Anterior cingulate cortex (tissue), 58 donors: ENCODE measurements at regions not wholly inside any gene's neighbourhood (a gene's known extent, or its start where the extent isn't known, plus 50 kb on each side); places are given as distances from the start of the nearest gene placed in this dataset.
A peak's percentile ranks its signal among the peaks of the same experiment; 100 is the strongest.

Experiments
- DNase-seq, 58 donors: peaks; one replicate each; lab custom pipeline; 2025; lab: John Stamatoyannopoulos, UW

- no peak for DNase-seq
These were observed 334.5 kb upstream of the EMCN start for GRCh38 chr4:100852326-100852725.

GRCh38 chr4:100849319-100849718 is 331.5 kb upstream of the EMCN start:
- peak in 53 of 58 donors; percentile 6 to 88 (median 51) for DNase-seq

- peak in 3 of 58 donors; percentile 23 to 53 (median 42) for DNase-seq
These were observed 331.0 kb upstream of the EMCN start for GRCh38 chr4:100848841-100849240.

- DNase-seq = no peak
These were observed 326.1 kb upstream of the EMCN start for GRCh38 chr4:100843910-100844309.

- DNase-seq = no peak
These were observed 325.0 kb upstream of the EMCN start for GRCh38 chr4:100842856-100843255.

GRCh38 chr4:100841911-100842310 is 324.1 kb upstream of the EMCN start:
- no peak for DNase-seq

- no peak for DNase-seq
These were observed 321.9 kb upstream of the EMCN start for GRCh38 chr4:100839712-100840111.

GRCh38 chr4:100838286-100838685 is 320.5 kb upstream of the EMCN start:
- no peak for DNase-seq

GRCh38 chr4:100836929-100837328 is 319.1 kb upstream of the EMCN start:
- no peak for DNase-seq

- DNase-seq = no peak
These were observed 316.8 kb upstream of the EMCN start for GRCh38 chr4:100834616-100835015.

- no peak for DNase-seq
These were observed 316.1 kb upstream of the EMCN start for GRCh38 chr4:100833906-100834305.

GRCh38 chr4:100828986-100829685 is 311.3 kb upstream of the EMCN start:
- DNase-seq = peak in 9 of 58 donors; percentile 3 to 66 (median 20)

GRCh38 chr4:100828364-100828763 is 310.5 kb upstream of the EMCN start:
- no peak for DNase-seq

- no peak for DNase-seq
These were observed 309.9 kb upstream of the EMCN start for GRCh38 chr4:100827756-100828155.

GRCh38 chr4:100826808-100827548 is 309.2 kb upstream of the EMCN start:
- DNase-seq = peak in 2 of 58 donors; percentile 16 to 28

GRCh38 chr4:100826067-100826466 is 308.2 kb upstream of the EMCN start:
- DNase-seq = no peak

GRCh38 chr4:100823993-100824323 is 306.1 kb upstream of the EMCN start:
- DNase-seq = no peak

- DNase-seq = no peak
These were observed 305.5 kb upstream of the EMCN start for GRCh38 chr4:100823066-100823992.

GRCh38 chr4:100820249-100820648 is 302.4 kb upstream of the EMCN start:
- peak in 3 of 58 donors; percentile 10 to 47 (median 34) for DNase-seq

- DNase-seq = peak in 26 of 58 donors; percentile 1 to 67 (median 26)
These were observed 301.7 kb upstream of the EMCN start for GRCh38 chr4:100819505-100819904.
